ENCODE measurements at regions not wholly inside any gene's neighbourhood (a gene's known extent, or its start where the extent isn't known, plus 50 kb on each side); places are given as distances from the start of the nearest gene placed in this dataset.

DNA sequence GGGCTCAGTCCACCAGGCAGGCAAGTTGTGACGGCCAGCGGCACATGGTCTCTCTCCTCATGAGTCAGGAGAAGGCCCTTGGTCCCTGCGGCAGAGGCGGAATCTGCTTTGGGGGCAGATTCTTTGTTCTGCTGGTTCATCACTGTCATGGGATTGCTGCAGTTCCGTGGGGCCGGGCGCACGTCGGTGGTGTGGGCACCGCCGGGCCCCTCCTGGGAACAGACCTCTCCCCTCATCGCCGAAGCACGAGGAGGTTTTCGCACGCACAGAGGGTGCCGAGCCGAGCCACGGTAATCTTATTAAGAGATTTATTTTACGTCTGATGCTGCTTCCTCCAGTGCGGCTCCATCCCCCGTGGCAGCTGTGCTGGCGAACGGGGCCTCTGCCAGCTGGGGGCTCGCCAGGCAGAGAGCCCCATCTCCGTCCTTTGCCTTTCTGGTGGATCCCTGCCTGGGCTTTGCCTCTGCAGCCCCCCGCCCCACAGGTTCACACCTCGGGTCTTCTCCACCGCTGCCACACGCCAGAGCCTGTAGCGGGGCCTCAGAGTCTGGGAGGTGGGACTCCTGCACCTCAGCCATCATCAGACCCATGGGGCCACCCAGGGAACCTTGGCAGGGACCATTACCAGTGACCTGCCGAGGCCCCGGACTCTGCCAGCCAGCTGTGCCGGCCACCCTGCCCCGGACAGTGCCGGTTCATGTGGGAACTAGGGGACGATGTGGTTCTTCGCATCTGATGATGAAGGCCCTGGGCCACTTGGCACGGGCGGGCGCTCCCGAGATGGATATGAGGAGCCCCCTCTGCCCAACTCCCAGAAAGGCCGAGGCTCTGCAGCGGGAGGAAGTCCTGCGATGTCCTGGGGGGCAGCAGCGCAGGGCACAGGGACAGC is 86.7 kb upstream of the NKX1-1 start:
- no peak for DNase-seq

GRCh38 chr4:1492142-1492457 is 85.9 kb upstream of the NKX1-1 start:
- no peak for DNase-seq

- DNase-seq = no peak
Observed at GRCh38 chr4:1491328-1492141, 85.3 kb upstream of the NKX1-1 start.

DNA sequence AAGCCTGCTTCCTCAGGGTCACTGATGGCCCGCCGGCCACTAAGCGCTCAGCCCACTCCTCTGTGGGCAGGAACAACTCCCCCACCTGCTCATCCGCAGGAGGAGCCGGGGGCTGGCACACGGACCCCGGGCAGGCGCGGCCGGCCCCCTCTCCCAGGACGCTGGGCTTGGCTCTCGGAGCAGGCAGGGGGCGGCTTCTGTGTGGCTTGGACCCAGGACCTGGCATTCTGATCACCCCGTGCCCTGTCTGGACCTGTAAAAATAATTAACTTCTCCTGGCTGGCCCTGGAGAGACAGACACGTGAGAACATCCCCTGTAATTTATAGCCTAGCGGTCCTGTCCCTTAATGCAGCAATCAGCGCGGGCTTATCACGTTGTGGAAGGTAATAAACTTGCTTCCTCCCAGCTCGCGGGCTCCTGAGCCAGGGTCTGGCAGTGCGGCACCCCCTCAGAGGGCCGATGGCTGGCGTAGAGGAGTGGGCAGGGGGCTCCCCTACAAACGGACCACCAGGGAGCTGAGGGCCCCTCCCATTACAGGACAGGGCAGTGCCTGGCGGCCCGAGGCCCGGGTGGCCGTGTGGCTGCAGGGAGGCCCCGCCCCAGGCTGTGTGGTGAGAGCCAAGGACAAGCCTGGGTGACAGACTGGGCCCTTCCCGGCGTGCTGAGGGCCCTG is 84.5 kb upstream of the NKX1-1 start:
- DNase-seq = no peak

- no peak for DNase-seq
Observed at GRCh38 chr4:1490011-1490653, 83.9 kb upstream of the NKX1-1 start.

GRCh38 chr4:1489639-1489995 is 83.4 kb upstream of the NKX1-1 start:
- no peak for DNase-seq

GRCh38 chr4:1488831-1489638 is 82.8 kb upstream of the NKX1-1 start:
- no peak for DNase-seq

DNA sequence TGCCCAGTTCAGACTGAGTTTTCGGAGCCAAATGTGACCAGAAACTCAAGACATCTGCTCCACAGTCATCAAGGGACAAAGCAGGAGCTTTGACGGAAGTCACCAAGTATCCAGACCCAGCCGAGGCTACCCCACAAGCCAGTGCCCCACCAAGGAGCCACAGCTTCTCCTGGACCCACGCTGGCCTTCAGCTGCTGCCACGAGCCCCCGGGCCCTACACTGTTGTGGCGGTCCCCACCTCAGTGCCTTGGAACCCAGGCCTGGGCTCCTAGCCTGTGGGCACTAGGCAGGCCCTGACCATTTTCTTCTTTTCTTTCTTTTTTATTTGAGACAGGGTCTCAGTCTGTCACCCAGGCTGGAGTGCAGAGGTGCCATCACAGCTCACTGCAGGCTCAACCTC is 82.1 kb upstream of the NKX1-1 start:
- no peak for DNase-seq

- DNase-seq = no peak
Observed at GRCh38 chr4:1487761-1488160, 81.5 kb upstream of the NKX1-1 start.

GRCh38 chr4:1487106-1487505 is 80.9 kb upstream of the NKX1-1 start:
- DNase-seq = no peak

DNA sequence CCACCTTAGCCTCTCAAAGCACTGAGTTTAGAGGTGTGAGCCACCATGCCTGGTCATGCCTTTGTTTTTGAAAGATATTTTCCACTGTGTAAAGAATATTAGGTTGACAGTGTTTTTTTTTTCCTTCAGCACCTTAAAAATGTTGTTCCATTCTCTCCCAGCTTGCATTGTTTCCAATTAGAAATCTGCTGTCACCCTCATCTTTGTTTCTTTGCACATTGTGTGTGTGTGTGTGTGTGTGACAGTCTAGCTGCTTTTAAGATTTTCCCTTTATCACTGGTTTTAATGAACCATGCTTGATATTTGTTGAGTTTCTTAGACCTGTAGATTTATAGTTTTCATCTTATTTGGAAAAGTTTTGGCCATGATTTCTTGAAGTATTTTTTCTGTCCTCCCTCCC is 79.0 kb upstream of the NKX1-1 start:
- DNase-seq = no peak

- no peak for DNase-seq
Observed at GRCh38 chr4:1480720-1481119, 74.5 kb upstream of the NKX1-1 start.

GRCh38 chr4:1479454-1479853 is 73.2 kb upstream of the NKX1-1 start:
- DNase-seq = no peak

DNA sequence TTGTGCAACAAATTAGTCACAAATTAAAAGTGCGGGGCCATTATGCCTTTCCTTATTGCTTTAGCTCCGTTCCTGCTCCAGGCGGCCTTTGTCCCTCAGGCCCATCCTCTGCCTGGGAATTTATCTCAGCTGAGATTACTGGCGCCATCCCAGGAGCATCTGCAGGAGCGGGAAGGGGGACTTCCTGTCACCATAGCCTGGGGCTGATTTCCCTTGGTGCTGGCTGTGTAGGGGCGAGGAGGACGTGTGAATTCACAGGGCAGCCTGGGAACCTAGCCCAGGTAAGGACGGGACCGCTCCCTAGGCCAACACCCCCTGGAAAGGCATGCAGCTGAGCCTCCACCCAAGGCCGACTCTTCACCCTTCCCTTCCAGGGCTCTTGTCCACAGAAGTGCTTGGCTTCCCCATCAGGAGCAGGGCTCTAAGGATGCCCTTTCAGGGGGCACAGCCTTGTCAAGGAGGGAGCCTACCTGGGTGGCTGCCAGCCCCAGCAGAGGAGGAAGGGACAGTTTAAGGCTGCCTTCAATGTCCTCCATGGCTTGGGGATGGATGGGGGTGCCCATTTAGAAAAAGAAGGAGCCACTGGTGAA is 72.6 kb upstream of the NKX1-1 start:
- no peak for DNase-seq

DNA sequence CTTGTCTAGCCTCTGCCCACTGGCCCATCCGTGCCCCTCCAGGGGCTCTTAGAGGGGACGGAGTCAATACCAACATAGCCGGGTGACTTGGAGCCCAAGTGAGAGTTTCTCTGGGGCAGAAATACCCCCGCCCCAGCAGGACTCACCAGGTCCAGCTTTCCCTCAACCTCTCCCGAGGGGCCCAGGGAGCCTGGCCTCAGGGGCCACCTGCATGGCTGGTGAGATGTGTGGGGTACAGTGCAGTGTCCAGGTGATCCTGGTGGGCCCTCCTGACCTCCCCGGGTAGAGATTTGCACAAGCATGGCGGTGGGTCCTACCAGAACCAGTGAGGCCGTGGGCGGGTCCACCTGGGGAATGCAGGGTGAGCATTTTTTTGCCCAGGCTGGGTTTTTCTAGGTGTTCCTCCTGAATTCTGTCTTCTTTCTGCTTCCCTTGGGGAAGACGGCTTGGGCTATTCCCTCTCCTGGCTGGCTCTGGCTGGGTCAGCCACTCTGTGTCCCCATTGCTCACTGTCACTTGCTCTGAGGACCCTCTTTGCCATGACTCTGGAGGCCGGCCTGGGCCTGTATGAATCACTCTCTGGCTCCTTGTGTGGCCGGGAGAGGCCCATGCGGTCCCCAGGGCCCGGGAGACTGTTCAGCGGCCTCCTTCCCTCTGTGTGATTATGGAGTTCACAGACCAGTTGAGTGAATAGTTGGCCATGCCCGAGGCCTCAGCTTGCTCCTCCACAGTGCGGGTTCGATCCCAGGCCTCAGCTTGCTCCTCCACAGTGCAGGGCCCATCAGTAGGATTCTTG is 71.0 kb upstream of the NKX1-1 start:
- no peak for DNase-seq

- DNase-seq = no peak
Observed at GRCh38 chr4:1476140-1476513, 69.9 kb upstream of the NKX1-1 start.

DNA sequence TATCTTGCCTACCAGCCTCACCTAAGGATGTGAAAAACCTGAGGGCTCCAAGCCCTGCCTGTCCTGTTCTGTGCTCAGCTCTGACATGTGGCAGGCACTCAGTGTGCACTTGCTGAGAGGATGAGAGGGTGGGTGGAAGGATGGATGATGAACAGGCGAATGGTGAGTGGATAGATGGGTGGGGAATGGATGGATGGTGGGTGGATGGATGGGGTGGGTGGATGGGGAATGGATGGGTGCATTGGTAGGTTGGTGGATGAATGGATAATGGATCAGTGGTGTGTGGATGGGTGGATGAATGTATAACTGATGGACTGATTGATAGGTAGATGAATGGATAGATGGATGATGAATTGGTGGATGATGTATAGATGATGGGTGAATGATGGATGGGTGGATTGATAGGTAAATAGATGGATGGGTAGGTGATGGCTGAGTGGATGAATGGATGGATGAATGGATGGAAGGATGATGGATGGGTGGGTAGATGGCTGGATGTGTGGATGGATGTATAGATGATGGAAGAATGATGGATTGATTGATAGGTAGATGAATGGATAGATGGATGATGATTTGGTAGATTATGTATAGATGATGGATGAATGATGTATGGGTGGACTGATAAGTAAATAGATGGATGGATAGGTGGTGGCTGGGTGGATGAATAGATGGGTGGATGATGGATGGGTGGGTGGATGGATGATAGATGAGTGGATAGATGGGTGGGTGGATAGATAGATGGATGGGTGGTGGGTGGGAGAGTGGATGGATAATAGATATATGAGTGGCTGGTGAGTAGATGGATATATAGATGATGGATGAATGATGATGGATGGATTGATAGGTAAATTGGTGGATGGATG is 69.3 kb upstream of the NKX1-1 start:
- DNase-seq = no peak

DNA sequence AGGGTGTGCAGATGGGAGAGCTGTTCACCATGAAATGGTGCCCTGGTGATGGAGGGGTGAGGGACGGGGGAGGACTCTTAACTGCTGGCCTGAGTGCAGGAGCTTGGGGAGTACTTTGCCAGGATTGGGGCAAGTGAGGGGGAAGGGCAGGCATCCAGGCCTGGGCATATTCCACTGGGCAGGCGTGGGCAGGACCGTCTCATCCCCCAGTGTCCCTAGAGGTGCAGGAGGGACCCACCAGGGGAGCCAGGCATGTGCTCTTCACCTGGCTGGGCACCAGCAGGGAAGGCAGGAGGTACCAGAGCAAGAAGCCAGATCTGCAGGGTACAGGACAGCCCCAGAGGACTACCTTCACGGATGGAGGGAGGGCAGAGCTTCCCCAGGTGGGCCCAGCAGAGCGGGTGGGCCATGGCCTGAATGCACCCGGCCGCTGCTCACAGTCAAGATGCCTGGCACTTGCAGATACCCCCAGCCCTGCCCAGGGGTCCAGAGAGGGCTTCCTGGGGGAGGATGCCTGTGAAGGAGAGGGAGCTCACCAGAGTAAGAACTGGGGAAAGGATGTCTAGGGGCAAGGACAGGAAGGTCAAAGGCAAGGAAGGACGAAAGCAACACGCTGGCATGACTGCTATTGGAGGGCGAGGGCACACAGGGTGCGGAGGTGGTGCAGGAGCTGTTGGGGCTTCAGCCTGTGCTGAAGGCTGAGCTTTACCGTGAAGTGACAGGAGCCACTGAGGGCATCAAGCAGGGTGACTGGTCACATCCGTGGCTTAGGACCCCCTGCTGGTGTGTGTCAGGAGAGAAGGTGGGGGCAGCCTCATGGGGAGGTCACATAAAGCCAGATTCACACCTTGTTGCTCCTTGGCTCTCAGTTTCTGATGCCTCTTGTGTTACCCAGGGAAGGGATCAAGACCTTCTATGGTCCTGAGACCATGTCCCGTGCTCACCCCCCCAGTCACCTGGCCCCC is 68.2 kb upstream of the NKX1-1 start:
- DNase-seq = no peak

- no peak for DNase-seq
Observed at GRCh38 chr4:1473718-1474117, 67.5 kb upstream of the NKX1-1 start.
